ENCODE measurements at regions not wholly inside any gene's neighbourhood (a gene's known extent, or its start where the extent isn't known, plus 50 kb on each side); places are given as distances from the start of the nearest gene placed in this dataset.

GRCh38 chr3:94927175-94927574 is 864.3 kb downstream of the NSUN3 start:
- TF ChIP-seq POLR2AphosphoS5 (IDR thresholded peaks at IDR 0.05) (no peak), POLR2A (IDR thresholded peaks at IDR 0.05) (no peak), EP300 (IDR thresholded peaks at IDR 0.05) (no peak)
- TF ChIP-seq, protein P1, sequence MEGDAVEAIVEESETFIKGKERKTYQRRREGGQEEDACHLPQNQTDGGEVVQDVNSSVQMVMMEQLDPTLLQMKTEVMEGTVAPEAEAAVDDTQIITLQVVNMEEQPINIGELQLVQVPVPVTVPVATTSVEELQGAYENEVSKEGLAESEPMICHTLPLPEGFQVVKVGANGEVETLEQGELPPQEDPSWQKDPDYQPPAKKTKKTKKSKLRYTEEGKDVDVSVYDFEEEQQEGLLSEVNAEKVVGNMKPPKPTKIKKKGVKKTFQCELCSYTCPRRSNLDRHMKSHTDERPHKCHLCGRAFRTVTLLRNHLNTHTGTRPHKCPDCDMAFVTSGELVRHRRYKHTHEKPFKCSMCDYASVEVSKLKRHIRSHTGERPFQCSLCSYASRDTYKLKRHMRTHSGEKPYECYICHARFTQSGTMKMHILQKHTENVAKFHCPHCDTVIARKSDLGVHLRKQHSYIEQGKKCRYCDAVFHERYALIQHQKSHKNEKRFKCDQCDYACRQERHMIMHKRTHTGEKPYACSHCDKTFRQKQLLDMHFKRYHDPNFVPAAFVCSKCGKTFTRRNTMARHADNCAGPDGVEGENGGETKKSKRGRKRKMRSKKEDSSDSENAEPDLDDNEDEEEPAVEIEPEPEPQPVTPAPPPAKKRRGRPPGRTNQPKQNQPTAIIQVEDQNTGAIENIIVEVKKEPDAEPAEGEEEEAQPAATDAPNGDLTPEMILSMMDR (IDR thresholded peaks at IDR 0.05) = no peak

All from stomach (tissue), 4 donors.